A673 (cell line): ENCODE measurements at regions not wholly inside any gene's neighbourhood (a gene's known extent, or its start where the extent isn't known, plus 50 kb on each side); places are given as distances from the start of the nearest gene placed in this dataset.

ENCODE experiments used
- BruUV-seq: library from RNA; stranded (reverse); fragments of 400-500 nt; replicated peaks from 2 replicates; lab custom pipeline; 2021; lab: Mats Ljungman, UMichigan
- CTCF ChIA-PET: fragments of 300-600 bp; sonication (Branson Sonifier 250); formaldehyde crosslinking; loops from one replicate; lab custom pipeline; 2022; ENCODE audit warnings: antibody characterized with exemption; lab: Charles Lee
- POLR2A ChIA-PET: fragments of 300-600 bp; sonication (Branson Sonifier 250); formaldehyde crosslinking; loops from one replicate; lab custom pipeline; 2022; ENCODE audit warnings: antibody characterized with exemption; ENCODE audit not compliant: low non-redundant PET; lab: Charles Lee
- DNase-seq: peaks from one replicate; pipeline ENCODE4 v3.0.0-alpha.2; 2015; ENCODE audit warnings: low spot score
- H3K27ac ChIP-seq: fragments of 200-600 bp; sonication (generic); 2 replicates; pipeline ENCODE4 v1.5.1; 2016; ENCODE audit warnings: mixed run types, low read depth, mild to moderate bottlenecking, mixed read lengths, antibody characterized with exemption, low read length; ENCODE audit not compliant: poor library complexity, severe bottlenecking
- H3K27me3 ChIP-seq: fragments of 200-600 bp; sonication (generic); replicated peaks from 2 replicates; pipeline ENCODE4 v1.6.1; 2017; ENCODE audit warnings: mixed run types, low read depth, mild to moderate bottlenecking, mixed read lengths, antibody characterized with exemption, low read length; ENCODE audit not compliant: insufficient read depth, poor library complexity
- H3K36me3 ChIP-seq: fragments of 200-600 bp; sonication (generic); 2 replicates; pipeline ENCODE4 v1.6.1; 2016; ENCODE audit warnings: mixed run types, mild to moderate bottlenecking, mixed read lengths, antibody characterized with exemption, low read length; ENCODE audit not compliant: insufficient read depth, poor library complexity, severe bottlenecking
- H3K4me1 ChIP-seq: fragments of 200-600 bp; sonication (generic); 2 replicates; pipeline ENCODE4 v1.6.1; 2017; ENCODE audit warnings: mixed run types, mild to moderate bottlenecking, mixed read lengths, antibody characterized with exemption, low read length; ENCODE audit not compliant: insufficient read depth, poor library complexity, severe bottlenecking
- H3K4me3 ChIP-seq: fragments of 200-600 bp; sonication (generic); 2 replicates; pipeline ENCODE4 v1.5.1; 2016; ENCODE audit warnings: low read depth, mixed run types, mild to moderate bottlenecking, mixed read lengths, low read length; ENCODE audit not compliant: poor library complexity, severe bottlenecking
- H3K9me3 ChIP-seq: fragments of 200-600 bp; sonication (generic); 2 replicates; pipeline ENCODE4 v1.6.1; 2016; ENCODE audit warnings: mixed run types, low read depth, mild to moderate bottlenecking, mixed read lengths, antibody characterized with exemption, low read length; ENCODE audit not compliant: poor library complexity, severe bottlenecking
- EZH2 ChIP-seq: fragments of 200-600 bp; sonication (generic); IDR thresholded peaks from 2 replicates; pipeline ENCODE4 v1.6.1; 2017; ENCODE audit warnings: borderline replicate concordance, low read depth, mild to moderate bottlenecking, mixed read lengths, antibody characterized with exemption, low read length; ENCODE audit not compliant: poor library complexity, severe bottlenecking
- intact Hi-C: fragments of 100-400 bp; cut with micrococcal nuclease; formaldehyde crosslinking; loops from one replicate; pipeline ENCODE4 v1.10.0; 2022; ENCODE audit not compliant: unreplicated experiment
- TF ChIP-seq, protein P1 (sequence below): fragments of 300-800, 200-600 bp; sonication (generic); conservative IDR thresholded peaks from 2 replicates; pipeline ENCODE4 v1.5.1; 2017; ENCODE audit warnings: low read depth, mild to moderate bottlenecking, antibody characterized with exemption, low read length, moderate library complexity, mixed read lengths

DNA sequence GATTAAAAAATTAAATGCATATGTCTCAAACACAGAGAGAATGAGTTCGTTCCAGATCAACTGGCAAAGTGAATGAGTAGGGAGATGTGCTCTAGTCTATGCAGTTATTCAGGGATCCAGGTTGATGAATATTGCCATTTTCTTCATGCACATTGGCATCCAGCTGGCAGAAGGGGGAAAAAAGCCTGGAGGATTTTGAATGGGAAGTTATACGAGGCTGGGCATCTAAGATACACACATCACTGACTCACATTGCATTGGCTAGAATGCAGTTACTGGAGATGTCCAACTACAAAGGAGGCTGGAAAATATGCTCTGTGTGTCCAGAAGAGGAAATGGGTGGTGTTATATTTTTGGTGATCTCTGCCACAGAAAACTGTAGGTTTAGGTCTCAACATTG lies 270.9 kb upstream of the FIGN start:
- H3K27me3 ChIP-seq, result peaks cover 28% of the 10 kb centered on the region
- no peaks in the 10 kb centered on the region for H3K9me3 ChIP-seq
- H3K36me3 ChIP-seq, result no peaks in the 10 kb centered on the region
- DNase-seq, result no peak
- POLR2A ChIA-PET, result no interaction called here
- intact Hi-C loops, result no loop called here
- H3K27ac ChIP-seq, result no peak overlapping the region
- TF ChIP-seq, protein P1, sequence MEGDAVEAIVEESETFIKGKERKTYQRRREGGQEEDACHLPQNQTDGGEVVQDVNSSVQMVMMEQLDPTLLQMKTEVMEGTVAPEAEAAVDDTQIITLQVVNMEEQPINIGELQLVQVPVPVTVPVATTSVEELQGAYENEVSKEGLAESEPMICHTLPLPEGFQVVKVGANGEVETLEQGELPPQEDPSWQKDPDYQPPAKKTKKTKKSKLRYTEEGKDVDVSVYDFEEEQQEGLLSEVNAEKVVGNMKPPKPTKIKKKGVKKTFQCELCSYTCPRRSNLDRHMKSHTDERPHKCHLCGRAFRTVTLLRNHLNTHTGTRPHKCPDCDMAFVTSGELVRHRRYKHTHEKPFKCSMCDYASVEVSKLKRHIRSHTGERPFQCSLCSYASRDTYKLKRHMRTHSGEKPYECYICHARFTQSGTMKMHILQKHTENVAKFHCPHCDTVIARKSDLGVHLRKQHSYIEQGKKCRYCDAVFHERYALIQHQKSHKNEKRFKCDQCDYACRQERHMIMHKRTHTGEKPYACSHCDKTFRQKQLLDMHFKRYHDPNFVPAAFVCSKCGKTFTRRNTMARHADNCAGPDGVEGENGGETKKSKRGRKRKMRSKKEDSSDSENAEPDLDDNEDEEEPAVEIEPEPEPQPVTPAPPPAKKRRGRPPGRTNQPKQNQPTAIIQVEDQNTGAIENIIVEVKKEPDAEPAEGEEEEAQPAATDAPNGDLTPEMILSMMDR, result no peak
- TF ChIP-seq EZH2, result no peak
- BruUV-seq, result no TSS peak
- CTCF ChIA-PET, result no interaction called here
- no peaks in the 10 kb centered on the region for H3K4me1 ChIP-seq
- no peak overlapping the region for H3K4me3 ChIP-seq

DNA sequence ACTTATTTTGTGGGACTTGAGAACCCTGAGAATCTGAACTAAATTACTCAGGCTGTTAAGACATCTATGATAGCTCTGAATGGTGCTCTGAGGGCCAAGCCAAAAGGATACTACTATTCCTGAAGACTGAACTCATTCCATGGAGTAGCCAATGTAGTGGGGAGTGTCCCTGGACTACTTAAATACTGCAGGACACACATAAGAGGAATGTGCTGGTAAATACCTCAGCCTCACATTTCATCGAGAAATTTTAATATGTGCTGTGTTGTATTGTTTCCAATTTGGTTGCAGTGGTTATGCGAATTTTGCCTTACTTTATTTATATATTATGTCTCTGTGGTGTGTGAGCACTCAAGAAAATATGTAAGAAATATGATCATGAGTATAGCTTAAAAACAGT lies 264.4 kb upstream of the FIGN start:
- BruUV-seq, result no TSS peak
- Histone ChIP-seq H3K27ac (no peak overlapping the region), H3K4me3 (no peak overlapping the region), H3K9me3 (no peaks in the 10 kb centered on the region), H3K27me3 (peaks cover 23% of the 10 kb centered on the region), H3K36me3 (no peaks in the 10 kb centered on the region), H3K4me1 (no peaks in the 10 kb centered on the region)
- CTCF ChIA-PET, result no interaction called here
- intact Hi-C loops, result no loop called here
- TF ChIP-seq EZH2, result no peak
- TF ChIP-seq, protein P1, result no peak
- DNase-seq, result no peak
- POLR2A ChIA-PET, result no interaction called here

DNA sequence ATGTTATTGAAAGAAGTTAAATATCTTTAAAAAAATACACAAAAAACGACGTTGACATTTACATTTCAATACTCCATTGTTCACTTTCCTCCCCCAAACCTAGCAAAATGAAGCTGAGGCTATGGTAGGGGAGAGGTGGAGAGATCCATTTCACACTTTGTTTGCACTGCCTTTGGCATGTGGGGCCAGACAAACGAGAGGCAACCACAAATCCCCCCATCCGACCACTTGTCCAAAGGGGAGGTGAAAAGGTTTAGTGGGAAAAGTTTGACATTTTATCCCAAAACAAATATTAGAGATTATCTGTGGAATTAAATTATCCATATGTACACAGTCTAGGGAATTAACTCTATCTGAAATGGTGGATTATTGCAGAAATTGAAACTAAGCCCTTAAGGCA lies 261.7 kb upstream of the FIGN start:
- Histone ChIP-seq H3K36me3 (no peaks in the 10 kb centered on the region), H3K27me3 (peaks cover 34% of the 10 kb centered on the region), H3K27ac (no peak overlapping the region), H3K4me3 (no peak overlapping the region), H3K4me1 (no peaks in the 10 kb centered on the region), H3K9me3 (no peaks in the 10 kb centered on the region)
- intact Hi-C loops, result no loop called here
- POLR2A ChIA-PET, result no interaction called here
- no TSS peak for BruUV-seq
- CTCF ChIA-PET, result no interaction called here
- DNase-seq, result no peak
- no peak for TF ChIP-seq EZH2
- TF ChIP-seq, protein P1, result no peak
